ENCODE measurements at regions not wholly inside any gene's neighbourhood (a gene's known extent, or its start where the extent isn't known, plus 50 kb on each side); places are given as distances from the start of the nearest gene placed in this dataset.
"Not testable (repeated sequence)": the region's sequence is repeated elsewhere in the genome, so short reads cannot be mapped to it uniquely, and the experiment has no call there.

DNA sequence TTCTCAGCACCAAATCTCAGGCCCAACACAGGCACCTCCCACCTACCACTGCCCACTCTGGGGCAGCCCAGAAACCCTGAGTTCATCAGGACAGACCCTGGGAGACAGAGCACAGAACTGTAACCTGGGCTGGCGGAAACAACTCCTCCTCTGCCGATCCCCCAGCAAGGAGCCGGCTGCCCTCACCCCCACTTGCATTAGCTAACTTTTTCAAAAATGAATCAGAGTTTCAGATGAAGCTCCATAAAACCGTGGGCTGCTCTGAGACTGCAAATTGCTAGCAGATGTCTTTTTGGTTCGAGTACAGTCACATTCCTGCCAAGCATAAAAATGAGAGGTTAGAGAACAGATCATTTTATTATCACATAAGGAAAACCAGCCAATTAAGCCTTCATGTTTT, 93.4 kb upstream of the PARD3 start:
- peak; percentile 73 for DNase-seq (ENCODE audit: low read depth)

DNA sequence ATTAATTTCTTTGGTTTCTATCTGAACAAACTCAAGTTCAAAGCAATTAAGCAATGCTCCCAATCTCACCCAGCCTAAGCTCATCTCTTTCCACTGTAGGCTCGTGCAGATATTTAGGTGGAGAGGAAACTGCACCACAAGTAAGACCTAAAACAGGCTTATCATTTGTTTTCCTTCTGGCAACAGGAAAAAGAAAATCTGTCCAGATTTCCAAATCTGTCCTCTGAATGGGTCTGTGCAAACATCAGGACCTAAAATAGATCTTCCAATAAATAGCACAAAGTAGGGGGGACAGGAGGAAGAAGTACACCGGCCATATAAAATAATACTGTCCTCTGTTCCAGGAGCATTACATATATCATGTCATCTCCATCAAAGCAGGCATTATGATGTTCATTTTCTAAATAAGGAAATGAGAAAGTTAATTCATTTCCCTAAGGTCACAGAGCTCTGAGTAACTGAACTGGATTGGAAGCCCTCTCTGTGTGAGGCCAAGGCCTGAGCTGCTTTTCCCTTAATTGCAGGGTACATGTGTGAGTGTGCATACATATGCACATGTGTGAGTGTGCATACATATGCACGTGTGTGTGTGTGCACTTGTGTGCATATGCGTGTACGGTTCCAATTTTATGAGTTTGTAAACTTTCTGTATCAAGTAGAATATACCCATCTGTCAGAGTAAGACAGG, 92.8 kb upstream of the PARD3 start:
- DNase-seq (ENCODE audit: low read depth), result peak; percentile 36

DNA sequence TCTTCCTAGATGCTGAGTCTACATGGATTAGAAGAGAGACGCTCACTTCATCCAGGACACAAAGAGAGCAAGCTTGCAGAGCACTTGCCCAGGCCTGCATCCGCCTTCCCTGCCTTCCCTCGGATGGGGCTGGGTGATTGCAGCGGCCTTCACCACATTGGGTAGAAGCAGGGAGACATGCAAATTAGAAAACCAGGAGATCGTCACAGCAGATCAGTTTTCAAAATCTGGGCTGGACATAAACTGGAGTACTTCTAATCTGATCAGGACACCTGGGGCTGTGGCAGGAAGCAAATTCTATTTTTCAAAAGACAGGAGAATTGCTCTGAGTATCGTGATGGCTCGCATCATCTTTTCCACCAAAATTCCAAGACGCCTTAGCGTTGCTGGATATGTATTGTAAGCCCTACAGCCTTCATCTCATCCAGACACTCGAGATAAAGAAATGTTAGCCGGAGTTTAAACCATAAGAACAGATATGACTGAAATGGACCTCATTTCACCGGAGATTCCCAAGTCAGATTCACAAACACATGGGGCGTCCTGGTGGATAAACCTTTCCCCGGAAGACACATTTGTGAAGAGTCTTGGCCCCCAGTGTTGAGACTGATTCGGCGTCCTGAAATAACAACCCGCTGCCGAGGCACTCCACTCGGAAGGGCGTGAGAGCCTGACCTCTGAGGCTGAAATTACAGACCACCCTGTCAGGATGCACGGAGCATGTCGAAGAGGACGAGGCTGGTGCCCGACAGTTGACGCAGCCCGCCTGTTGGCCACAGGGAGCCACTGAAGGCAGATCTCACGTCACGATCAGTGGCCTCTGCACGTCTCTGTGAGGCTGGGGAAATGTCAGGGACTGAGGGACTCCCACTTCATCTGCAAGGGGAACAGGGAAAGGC, 91.2 kb upstream of the PARD3 start:
- DNase-seq (ENCODE audit: low read depth), result no peak

- no peak for DNase-seq (ENCODE audit: low read depth)
Observed at GRCh38 chr10:34905200-34905927, 90.3 kb upstream of the PARD3 start.

- DNase-seq (ENCODE audit: low read depth), result no peak
Observed at GRCh38 chr10:34904191-34904590, 89.1 kb upstream of the PARD3 start.

DNA sequence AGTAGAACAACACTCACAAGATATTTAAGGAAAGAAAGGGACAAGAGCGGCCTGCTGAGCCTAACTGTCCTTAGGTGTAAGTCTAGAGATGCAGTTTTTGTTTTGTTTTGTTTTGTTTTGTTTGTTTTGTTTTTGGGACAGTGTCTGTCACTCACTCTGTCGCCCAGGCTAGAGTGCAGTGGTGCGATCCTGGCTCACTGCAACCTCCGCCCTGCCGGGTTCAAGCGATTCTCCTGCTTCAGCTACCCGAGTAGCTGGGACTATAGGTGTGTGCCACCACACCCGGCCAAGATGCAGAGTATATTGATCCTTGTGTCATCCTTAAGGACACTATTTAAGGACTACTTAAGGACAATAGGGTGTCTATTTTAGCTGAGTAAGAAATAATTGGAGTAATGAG, 84.1 kb upstream of the PARD3 start:
- DNase-seq (ENCODE audit: low read depth), result no peak

GRCh38 chr10:34895977-34896376, 80.9 kb upstream of the PARD3 start:
- DNase-seq (ENCODE audit: low read depth), result no peak

DNA sequence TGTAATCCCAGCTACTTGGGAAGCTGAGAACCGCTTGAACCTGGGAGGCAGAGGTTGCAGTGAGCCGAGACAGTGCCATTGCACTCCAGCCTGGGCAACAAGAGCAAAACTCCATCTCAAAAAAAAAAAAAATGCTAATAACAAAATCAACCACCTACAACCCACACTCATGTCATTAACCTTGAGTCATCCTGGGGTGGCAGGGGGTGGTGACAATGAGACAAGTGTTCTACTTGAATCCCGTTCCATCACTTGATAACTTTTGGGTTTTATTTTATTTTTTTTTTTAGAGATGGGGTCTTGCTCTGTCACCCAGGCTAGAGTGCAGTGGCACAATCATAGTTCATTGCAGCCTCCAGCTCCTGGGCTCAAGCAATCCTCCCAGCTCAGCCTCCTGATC, 80.0 kb upstream of the PARD3 start:
- DNase-seq (ENCODE audit: low read depth), result not testable (repeated sequence)

GRCh38 chr10:34892521-34892920, 77.4 kb upstream of the PARD3 start:
- DNase-seq (ENCODE audit: low read depth), result not testable (repeated sequence)

DNA sequence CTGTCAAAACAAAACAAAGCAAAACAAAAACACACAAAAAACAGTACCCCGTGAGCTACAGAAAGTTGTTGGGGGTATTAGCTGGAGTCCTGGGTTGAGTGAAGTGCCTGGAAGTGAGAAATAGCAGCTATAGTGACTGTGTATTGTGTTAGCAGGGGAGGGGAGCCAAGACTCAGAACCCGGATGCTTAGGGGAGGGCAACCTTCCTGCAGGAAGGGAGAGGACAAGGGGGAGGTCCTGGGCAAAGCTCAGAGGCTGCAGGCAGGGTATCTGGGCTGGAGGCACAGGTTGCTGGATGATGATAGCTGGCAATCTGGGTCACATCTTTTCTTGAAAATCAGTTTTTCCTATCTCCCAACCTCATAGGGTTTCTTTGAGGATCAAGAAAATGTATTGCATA, 75.8 kb upstream of the PARD3 start:
- no peak for DNase-seq (ENCODE audit: low read depth)

DNA sequence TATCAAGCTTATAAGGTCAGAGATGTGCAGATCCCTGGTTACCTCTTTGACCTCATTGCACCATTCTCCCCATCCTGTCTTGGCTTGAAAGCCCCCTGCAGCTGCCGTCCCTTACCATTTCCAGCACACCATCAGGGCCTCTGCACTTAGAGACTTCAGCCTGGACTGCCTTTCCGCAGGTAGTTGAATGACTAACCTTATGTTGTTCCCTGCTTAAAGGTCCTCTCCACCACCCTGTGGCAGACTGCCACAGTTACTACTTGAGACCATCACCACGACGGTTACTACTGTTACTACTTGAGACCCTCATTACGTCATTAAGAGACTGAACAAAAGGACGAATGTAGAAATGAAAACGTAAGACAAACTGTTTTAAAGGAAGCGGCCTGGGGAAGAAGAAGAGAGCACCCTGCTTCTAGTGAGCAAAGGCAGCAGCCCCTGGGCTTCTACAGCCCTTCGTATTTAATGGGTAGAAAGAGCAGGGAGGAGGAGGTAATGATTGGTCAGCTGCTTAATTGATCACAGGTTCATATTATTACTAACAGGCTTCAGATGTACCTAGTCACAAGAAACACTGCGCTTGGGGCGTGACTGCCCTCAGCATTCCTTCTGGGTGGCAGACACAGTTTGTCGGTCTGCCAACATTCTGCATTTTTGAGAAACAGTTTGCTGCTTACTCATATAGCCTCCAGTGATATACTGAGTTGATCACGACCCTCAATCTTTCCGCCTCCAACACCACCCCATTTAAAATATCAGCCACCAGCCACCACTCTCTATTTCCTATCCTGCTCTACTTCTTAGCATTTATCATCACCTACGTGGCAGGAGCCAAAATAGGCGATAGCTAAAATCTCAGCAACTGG, 74.1 kb upstream of the PARD3 start:
- peak; percentile 82 for DNase-seq (ENCODE audit: low read depth)

- DNase-seq (ENCODE audit: low read depth), result no peak
Observed at GRCh38 chr10:34886906-34887642, 72.0 kb upstream of the PARD3 start.

GRCh38 chr10:34885898-34886297, 70.8 kb upstream of the PARD3 start:
- peak; percentile 54 for DNase-seq (ENCODE audit: low read depth)

GRCh38 chr10:34885011-34885410, 69.9 kb upstream of the PARD3 start:
- no peak for DNase-seq (ENCODE audit: low read depth)

GRCh38 chr10:34884272-34884952, 69.3 kb upstream of the PARD3 start:
- DNase-seq (ENCODE audit: low read depth), result no peak

- no peak for DNase-seq (ENCODE audit: low read depth)
Observed at GRCh38 chr10:34880817-34881216, 65.7 kb upstream of the PARD3 start.

GRCh38 chr10:34878651-34879050, 63.6 kb upstream of the PARD3 start:
- DNase-seq (ENCODE audit: low read depth), result not testable (repeated sequence)

- no peak for DNase-seq (ENCODE audit: low read depth)
Observed at GRCh38 chr10:34875061-34875460, 60.0 kb upstream of the PARD3 start.

DNA sequence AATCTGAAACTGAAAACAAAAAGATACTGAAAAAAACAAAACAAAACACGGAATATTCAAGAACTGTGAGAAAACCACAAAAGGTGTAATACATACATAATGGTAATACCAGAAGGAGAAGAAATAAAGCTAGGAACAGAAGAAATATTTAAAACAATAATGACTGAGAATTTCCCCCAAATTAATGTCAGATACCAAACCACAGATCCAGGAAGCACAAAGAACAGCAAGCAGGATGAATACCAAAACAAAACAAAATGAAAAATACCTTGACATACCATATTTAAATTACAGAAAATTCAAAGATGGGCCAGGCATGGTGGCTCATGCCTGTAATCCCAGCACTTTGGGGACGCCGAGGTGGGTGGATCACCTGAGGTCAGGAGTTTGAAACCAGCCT, 57.7 kb upstream of the PARD3 start:
- DNase-seq (ENCODE audit: low read depth), result no peak

DNA sequence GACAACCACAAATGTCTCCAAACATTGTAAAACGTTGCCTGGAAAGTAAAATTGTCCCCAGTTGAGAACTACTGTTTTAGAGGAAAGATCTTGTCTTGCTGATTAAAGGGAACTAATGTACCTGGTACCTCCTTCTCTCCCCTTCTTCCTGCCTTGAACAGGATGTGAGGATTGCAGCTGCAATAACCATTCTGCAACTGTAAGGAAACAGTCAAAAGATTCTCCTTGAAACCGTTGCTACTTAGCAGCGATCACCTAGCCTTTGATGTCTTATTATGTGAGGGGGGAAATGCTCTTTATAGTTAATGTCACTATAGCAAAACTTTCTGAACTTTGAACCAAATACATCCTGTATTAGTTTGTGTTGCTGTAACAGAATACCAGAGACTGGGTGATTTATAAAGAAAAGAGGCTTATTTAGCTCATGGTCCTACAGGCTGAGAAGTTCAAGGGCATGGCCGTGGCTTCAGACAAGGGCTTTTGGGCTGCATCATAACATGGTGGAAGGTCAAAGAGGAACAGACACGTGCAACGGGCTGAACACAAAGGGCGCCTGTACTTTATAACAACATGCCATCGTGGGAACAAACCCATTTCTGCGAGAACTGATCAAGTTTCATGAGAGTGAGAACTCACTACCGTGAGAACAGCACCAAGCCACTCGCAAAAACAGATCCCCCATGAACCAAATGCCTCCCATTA, 54.2 kb upstream of the PARD3 start:
- no peak for DNase-seq (ENCODE audit: low read depth)
